IMR-90 (cell line): ENCODE measurements at regions not wholly inside any gene's neighbourhood (a gene's known extent, or its start where the extent isn't known, plus 50 kb on each side); places are given as distances from the start of the nearest gene placed in this dataset.

ENCODE experiments used
- ATAC-seq: fragments of 200-7000 bp; cut with Tn5 transposase; 2 replicates; pipeline ENCODE4 v1.9.1; 2020; ENCODE audit warnings: low read depth, mild to moderate bottlenecking, moderate library complexity
- BruUV-seq: library from RNA; stranded (reverse); fragments of 400-500 nt; replicated peaks from 2 replicates; lab custom pipeline; 2021; lab: Mats Ljungman, UMichigan
- CTCF ChIA-PET: fragments of 300-600 bp; formaldehyde crosslinking; extraction: SDS; loops from one replicate; lab custom pipeline; 2021; ENCODE audit warnings: antibody characterized with exemption; lab: Yijun Ruan, JAX
- POLR2A ChIA-PET: fragments of 300-600 bp; sonication (Branson Sonifier 250); formaldehyde crosslinking; loops from one replicate; lab custom pipeline; 2022; ENCODE audit warnings: antibody characterized with exemption; ENCODE audit not compliant: unreplicated experiment; lab: Charles Lee
- DNase-seq: peaks from one replicate; pipeline ENCODE4 v3.0.0; 2013
- H2AFZ ChIP-seq: replicated peaks from 2 replicates; pipeline ENCODE3; 2013; ENCODE audit warnings: low read length, mild to moderate bottlenecking; ENCODE audit not compliant: poor library complexity
- H2AK5ac ChIP-seq: 2 replicates; pipeline ENCODE4 v1.6.1; 2013; ENCODE audit warnings: low read depth, low read length, inconsistent platforms
- H2AK9ac ChIP-seq: replicated peaks from 2 replicates; pipeline ENCODE3; 2013; ENCODE audit warnings: mild to moderate bottlenecking, low read depth, low read length, moderate library complexity; ENCODE audit not compliant: poor library complexity
- H2BK120ac ChIP-seq: 2 replicates; pipeline ENCODE4 v1.6.1; 2013; ENCODE audit warnings: low read depth, low read length, inconsistent platforms
- H2BK15ac ChIP-seq: 3 replicates; pipeline ENCODE4 v1.6.1; 2013; ENCODE audit warnings: low read depth, low read length, inconsistent platforms
- H2BK20ac ChIP-seq: 2 replicates; pipeline ENCODE4 v1.6.1; 2013; ENCODE audit warnings: low read depth, mild to moderate bottlenecking, inconsistent platforms, low read length, moderate library complexity
- H2BK5ac ChIP-seq: 2 replicates; pipeline ENCODE4 v1.6.1; 2013; ENCODE audit warnings: mild to moderate bottlenecking, low read depth, low read length, inconsistent platforms; ENCODE audit not compliant: poor library complexity, severe bottlenecking
- H3K14ac ChIP-seq: replicated peaks from 2 replicates; pipeline ENCODE4 v1.6.1; 2013; ENCODE audit warnings: low read depth, low read length, inconsistent platforms
- H3K18ac ChIP-seq: 2 replicates; pipeline ENCODE4 v1.6.1; 2013; ENCODE audit warnings: low read depth, low read length, control low read depth
- H3K23ac ChIP-seq: 2 replicates; pipeline ENCODE4 v1.6.1; 2013; ENCODE audit warnings: low read depth, low read length, inconsistent platforms
- H3K27ac ChIP-seq: 2 replicates; pipeline ENCODE4 v1.5.1; 2013; ENCODE audit warnings: mild to moderate bottlenecking, control low read depth, low read length; ENCODE audit not compliant: insufficient read depth
- H3K27me3 ChIP-seq: 2 replicates; pipeline ENCODE4 v1.6.1; 2013; ENCODE audit warnings: low read length; ENCODE audit not compliant: control insufficient read depth, insufficient read depth
- H3K36me3 ChIP-seq: 2 replicates; pipeline ENCODE4 v1.6.1; 2013; ENCODE audit warnings: low read length, mixed read lengths; ENCODE audit not compliant: control insufficient read depth, insufficient read depth
- H3K4ac ChIP-seq: 2 replicates; pipeline ENCODE4 v1.6.1; 2013; ENCODE audit warnings: low read depth, low read length, inconsistent platforms
- H3K4me1 ChIP-seq: 2 replicates; pipeline ENCODE4 v1.6.1; 2013; ENCODE audit warnings: low read length, mixed read lengths; ENCODE audit not compliant: control insufficient read depth, insufficient read depth
- H3K4me2 ChIP-seq: 2 replicates; pipeline ENCODE4 v1.6.1; 2013; ENCODE audit warnings: low read depth, mild to moderate bottlenecking, control low read depth, low read length, moderate library complexity
- H3K4me3 ChIP-seq: 2 replicates; pipeline ENCODE4 v1.5.1; 2013; ENCODE audit warnings: low read depth, mild to moderate bottlenecking, control low read depth, low read length, moderate library complexity; ENCODE audit not compliant: insufficient read depth
- H3K56ac ChIP-seq: 2 replicates; pipeline ENCODE4 v1.6.1; 2013; ENCODE audit warnings: low read length, inconsistent platforms; ENCODE audit not compliant: insufficient read depth; ENCODE audit errors: extremely low read depth
- H3K79me1 ChIP-seq, 2 experiments: 2 replicates each; pipeline ENCODE4 v1.6.1; 2013; ENCODE audit warnings: low read length in 2 of 2, inconsistent platforms in 1 of 2, low read depth in 1 of 2
- H3K9ac ChIP-seq: 2 replicates; pipeline ENCODE4 v1.6.1; 2013; ENCODE audit warnings: low read depth, low read length, control low read depth
- H3K9me1 ChIP-seq: 2 replicates; pipeline ENCODE4 v1.6.1; 2013; ENCODE audit warnings: low read length, inconsistent platforms; ENCODE audit not compliant: insufficient read depth
- H3K9me3 ChIP-seq: 2 replicates; pipeline ENCODE4 v1.6.1; 2013; ENCODE audit warnings: low read length; ENCODE audit not compliant: control insufficient read depth, insufficient read depth
- H4K20me1 ChIP-seq: 2 replicates; pipeline ENCODE4 v1.6.1; 2013; ENCODE audit warnings: low read length, inconsistent platforms; ENCODE audit not compliant: insufficient read depth
- H4K5ac ChIP-seq: 2 replicates; pipeline ENCODE4 v1.6.1; 2013; ENCODE audit warnings: mild to moderate bottlenecking, low read depth, low read length, control low read depth
- H4K8ac ChIP-seq, 2 experiments: 2 replicates each; pipeline ENCODE4 v1.6.1; 2013; ENCODE audit warnings: low read depth in 2 of 2, low read length in 2 of 2, control low read depth in 1 of 2, inconsistent platforms in 1 of 2
- H4K91ac ChIP-seq: 2 replicates; pipeline ENCODE4 v1.6.1; 2013; ENCODE audit warnings: low read depth, low read length, inconsistent platforms; ENCODE audit not compliant: insufficient read depth
- BHLHE40 ChIP-seq: fragments of 150-350 bp; IDR thresholded peaks from 2 replicates; pipeline ENCODE4 v1.6.1; 2016; ENCODE audit warnings: mild to moderate bottlenecking, low read depth, low read length
- CEBPB ChIP-seq: IDR thresholded peaks from 2 replicates; pipeline ENCODE4 v1.6.1; 2012; ENCODE audit warnings: low read depth, low read length, improper control_type of control experiment
- CHD1 ChIP-seq: IDR thresholded peaks from 2 replicates; pipeline ENCODE4 v1.6.1; 2012; ENCODE audit warnings: low read depth, low read length, improper control_type of control experiment
- FOS ChIP-seq: fragments of 150-350 bp; IDR thresholded peaks from 2 replicates; pipeline ENCODE4 v1.6.1; 2016; ENCODE audit warnings: low read depth, low read length
- MAFK ChIP-seq: IDR thresholded peaks from 2 replicates; pipeline ENCODE4 v1.6.1; 2012; ENCODE audit warnings: low read depth, low read length, improper control_type of control experiment
- MAZ ChIP-seq: IDR thresholded peaks from 2 replicates; pipeline ENCODE4 v1.6.1; 2012; ENCODE audit warnings: low read depth, mild to moderate bottlenecking, low read length, improper control_type of control experiment, moderate library complexity, borderline replicate concordance
- MXI1 ChIP-seq: IDR thresholded peaks from 2 replicates; pipeline ENCODE4 v1.6.1; 2012; ENCODE audit warnings: low read depth, mild to moderate bottlenecking, low read length, moderate library complexity, borderline replicate concordance
- NFE2L2 ChIP-seq: fragments of 150-350 bp; IDR thresholded peaks from 2 replicates; pipeline ENCODE4 v1.6.1; 2016; ENCODE audit warnings: low read depth, mild to moderate bottlenecking, low read length
- POLR2A ChIP-seq: IDR thresholded peaks from 2 replicates; pipeline ENCODE4 v1.6.1; 2012; ENCODE audit warnings: mild to moderate bottlenecking, low read depth, low read length
- RAD21 ChIP-seq: IDR thresholded peaks from 2 replicates; pipeline ENCODE4 v1.6.1; 2012; ENCODE audit warnings: low read length, improper control_type of control experiment
- RCOR1 ChIP-seq: IDR thresholded peaks from 2 replicates; pipeline ENCODE4 v1.6.1; 2012; ENCODE audit warnings: mild to moderate bottlenecking, low read length, improper control_type of control experiment; ENCODE audit not compliant: insufficient replicate concordance
- RFX5 ChIP-seq: IDR thresholded peaks from 2 replicates; pipeline ENCODE4 v1.8.0; 2012; ENCODE audit warnings: low read depth, mild to moderate bottlenecking, low read length, moderate library complexity
- SMC3 ChIP-seq: fragments of 150-350 bp; IDR thresholded peaks from 2 replicates; pipeline ENCODE4 v1.6.1; 2016; ENCODE audit warnings: low read depth, mild to moderate bottlenecking, antibody characterized with exemption, low read length, moderate library complexity
- WGBS, 2 experiments: methylation state at CpG; one replicate each; pipeline versions ENCODE4 v1.1.5 to v1.1.7; 2013; ENCODE audit warnings: missing lambda C conversion rate in 2 of 2; ENCODE audit not compliant: insufficient read length in 1 of 2; ENCODE audit errors: extremely low coverage in 2 of 2; 5-methylcytosine and 5-hydroxymethylcytosine counted together
- dilution Hi-C: fragments of 300-500 bp; cut with HindIII; formaldehyde crosslinking; loops from one replicate; pipeline ENCODE4 v1.14.3; 2018; ENCODE audit warnings: low sequenced_read_pairs; ENCODE audit not compliant: unreplicated experiment
- in situ Hi-C: fragments of 300-500 bp; cut with MboI; formaldehyde crosslinking; loops from 3 replicates; pipeline ENCODE4 v1.14.3; 2019; ENCODE audit warnings: low sequenced_read_pairs, inconsistent platforms, mixed read lengths
- intact Hi-C: fragments of 100-400 bp; cut with micrococcal nuclease; formaldehyde crosslinking; loops from 2 replicates; pipeline ENCODE4 v1.10.0; 2022
- TF ChIP-seq, protein P1 (sequence below): fragments of 150-350 bp; IDR thresholded peaks from 2 replicates; pipeline ENCODE4 v1.6.1; 2017; ENCODE audit warnings: mild to moderate bottlenecking, antibody characterized with exemption, low read length, low read depth
- TF ChIP-seq, protein P2 (sequence below): fragments of 150-350 bp; IDR thresholded peaks from 2 replicates; pipeline ENCODE4 v1.6.1; 2016; ENCODE audit warnings: low read depth, mild to moderate bottlenecking, low read length, moderate library complexity, borderline replicate concordance
- TF ChIP-seq, protein P3 (sequence below): conservative IDR thresholded peaks from 2 replicates; pipeline ENCODE4 v1.5.1; 2012; ENCODE audit warnings: mild to moderate bottlenecking, low read depth, low read length, improper control_type of control experiment

DNA sequence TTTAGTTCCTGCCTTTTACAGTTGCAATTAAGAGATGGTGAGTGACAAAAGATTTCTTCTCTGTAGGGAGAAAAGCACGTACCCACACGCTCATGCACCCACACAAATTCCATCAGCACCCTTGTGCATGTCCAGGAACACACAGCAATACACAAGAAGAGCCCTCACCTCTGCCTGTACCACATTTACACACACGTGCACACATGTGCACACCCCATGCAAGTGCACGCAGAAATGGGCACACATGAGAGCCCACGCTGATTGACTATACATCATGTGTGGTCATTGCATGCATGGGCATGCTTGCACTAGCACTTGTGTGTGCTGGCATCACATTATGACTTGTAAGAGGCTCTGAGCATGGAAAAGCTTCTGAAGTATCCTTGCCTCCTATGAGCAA lies 70.5 kb downstream of the SERPINA3 start:
- Histone ChIP-seq H3K4me3 (no peak overlapping the region), H3K9me3 (no peaks in the 10 kb centered on the region), H3K56ac (no peak overlapping the region), H3K9me1 (no peaks in the 10 kb centered on the region), H4K5ac (no peak overlapping the region), H3K18ac (no peak overlapping the region), H3K4ac (no peak overlapping the region), H4K91ac (no peak overlapping the region), H4K8ac (no peak overlapping the region), H2BK15ac (no peak overlapping the region), H2BK120ac (no peak overlapping the region), H3K23ac (no peak overlapping the region), H3K9ac (no peak overlapping the region), H4K20me1 (no peaks in the 10 kb centered on the region), H3K4me2 (no peak overlapping the region), H2AFZ (no peak overlapping the region), H3K27ac (no peak overlapping the region), H2BK20ac (no peak overlapping the region), H3K79me1 (no peaks in the 10 kb centered on the region), H3K14ac (no peak overlapping the region), H2BK5ac (no peak overlapping the region), H2AK9ac (no peak overlapping the region), H3K36me3 (no peaks in the 10 kb centered on the region), H2AK5ac (no peak overlapping the region), H3K27me3 (peaks cover 2% of the 10 kb centered on the region), H3K4me1 (no peaks in the 10 kb centered on the region)
- no TSS peak for BruUV-seq
- in situ Hi-C loops: loop anchor here (25.0 kb wide), 1 partner anchor 1305 kb away; no protein-coding TSS in a partner anchor
- POLR2A ChIA-PET: no interaction called here
- no peak for ATAC-seq
- TF ChIP-seq POLR2A (no peak), MAFK (no peak), CEBPB (no peak), NFE2L2 (no peak), SMC3 (no peak), RCOR1 (no peak), RAD21 (no peak), MXI1 (no peak), MAZ (no peak), FOS (no peak), BHLHE40 (no peak), CHD1 (no peak), RFX5 (no peak)
- TF ChIP-seq, protein P1, sequence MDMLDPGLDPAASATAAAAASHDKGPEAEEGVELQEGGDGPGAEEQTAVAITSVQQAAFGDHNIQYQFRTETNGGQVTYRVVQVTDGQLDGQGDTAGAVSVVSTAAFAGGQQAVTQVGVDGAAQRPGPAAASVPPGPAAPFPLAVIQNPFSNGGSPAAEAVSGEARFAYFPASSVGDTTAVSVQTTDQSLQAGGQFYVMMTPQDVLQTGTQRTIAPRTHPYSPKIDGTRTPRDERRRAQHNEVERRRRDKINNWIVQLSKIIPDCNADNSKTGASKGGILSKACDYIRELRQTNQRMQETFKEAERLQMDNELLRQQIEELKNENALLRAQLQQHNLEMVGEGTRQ: no peak
- TF ChIP-seq, protein P2, sequence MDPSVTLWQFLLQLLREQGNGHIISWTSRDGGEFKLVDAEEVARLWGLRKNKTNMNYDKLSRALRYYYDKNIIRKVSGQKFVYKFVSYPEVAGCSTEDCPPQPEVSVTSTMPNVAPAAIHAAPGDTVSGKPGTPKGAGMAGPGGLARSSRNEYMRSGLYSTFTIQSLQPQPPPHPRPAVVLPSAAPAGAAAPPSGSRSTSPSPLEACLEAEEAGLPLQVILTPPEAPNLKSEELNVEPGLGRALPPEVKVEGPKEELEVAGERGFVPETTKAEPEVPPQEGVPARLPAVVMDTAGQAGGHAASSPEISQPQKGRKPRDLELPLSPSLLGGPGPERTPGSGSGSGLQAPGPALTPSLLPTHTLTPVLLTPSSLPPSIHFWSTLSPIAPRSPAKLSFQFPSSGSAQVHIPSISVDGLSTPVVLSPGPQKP: no peak
- TF ChIP-seq, protein P3, sequence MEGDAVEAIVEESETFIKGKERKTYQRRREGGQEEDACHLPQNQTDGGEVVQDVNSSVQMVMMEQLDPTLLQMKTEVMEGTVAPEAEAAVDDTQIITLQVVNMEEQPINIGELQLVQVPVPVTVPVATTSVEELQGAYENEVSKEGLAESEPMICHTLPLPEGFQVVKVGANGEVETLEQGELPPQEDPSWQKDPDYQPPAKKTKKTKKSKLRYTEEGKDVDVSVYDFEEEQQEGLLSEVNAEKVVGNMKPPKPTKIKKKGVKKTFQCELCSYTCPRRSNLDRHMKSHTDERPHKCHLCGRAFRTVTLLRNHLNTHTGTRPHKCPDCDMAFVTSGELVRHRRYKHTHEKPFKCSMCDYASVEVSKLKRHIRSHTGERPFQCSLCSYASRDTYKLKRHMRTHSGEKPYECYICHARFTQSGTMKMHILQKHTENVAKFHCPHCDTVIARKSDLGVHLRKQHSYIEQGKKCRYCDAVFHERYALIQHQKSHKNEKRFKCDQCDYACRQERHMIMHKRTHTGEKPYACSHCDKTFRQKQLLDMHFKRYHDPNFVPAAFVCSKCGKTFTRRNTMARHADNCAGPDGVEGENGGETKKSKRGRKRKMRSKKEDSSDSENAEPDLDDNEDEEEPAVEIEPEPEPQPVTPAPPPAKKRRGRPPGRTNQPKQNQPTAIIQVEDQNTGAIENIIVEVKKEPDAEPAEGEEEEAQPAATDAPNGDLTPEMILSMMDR: no peak
- dilution Hi-C loops: no loop called here
- CTCF ChIA-PET: no interaction called here
- WGBS, 2 experiments: no CpG with 5 or more reads among the region's 5 CpGs
- intact Hi-C loops: loop anchor here (10.0 kb wide), 2 partner anchors 512 to 1092 kb away; no protein-coding TSS in a partner anchor
- no peak for DNase-seq
